NB4 (cell line): ENCODE measurements at regions not wholly inside any gene's neighbourhood (a gene's known extent, or its start where the extent isn't known, plus 50 kb on each side); places are given as distances from the start of the nearest gene placed in this dataset.

ENCODE experiments used
- MYC ChIP-seq: IDR thresholded peaks from 2 replicates; pipeline ENCODE4 v1.6.1; 2011; ENCODE audit warnings: low read depth, low read length
- POLR2A ChIP-seq: IDR thresholded peaks from 2 replicates; pipeline ENCODE4 v1.6.1; 2011; ENCODE audit warnings: mild to moderate bottlenecking; ENCODE audit not compliant: insufficient read length; ENCODE audit errors: extremely low read depth
- TF ChIP-seq, protein P1 (sequence below): IDR thresholded peaks from one replicate; pipeline ENCODE4 v1.5.1; 2012; ENCODE audit warnings: low read depth, low read length
- TF ChIP-seq, protein P2 (sequence below): IDR thresholded peaks from 2 replicates; pipeline ENCODE4 v1.6.1; 2011; ENCODE audit warnings: low read depth, low read length

- TF ChIP-seq POLR2A (no peak), MYC (no peak)
- TF ChIP-seq, protein P1, sequence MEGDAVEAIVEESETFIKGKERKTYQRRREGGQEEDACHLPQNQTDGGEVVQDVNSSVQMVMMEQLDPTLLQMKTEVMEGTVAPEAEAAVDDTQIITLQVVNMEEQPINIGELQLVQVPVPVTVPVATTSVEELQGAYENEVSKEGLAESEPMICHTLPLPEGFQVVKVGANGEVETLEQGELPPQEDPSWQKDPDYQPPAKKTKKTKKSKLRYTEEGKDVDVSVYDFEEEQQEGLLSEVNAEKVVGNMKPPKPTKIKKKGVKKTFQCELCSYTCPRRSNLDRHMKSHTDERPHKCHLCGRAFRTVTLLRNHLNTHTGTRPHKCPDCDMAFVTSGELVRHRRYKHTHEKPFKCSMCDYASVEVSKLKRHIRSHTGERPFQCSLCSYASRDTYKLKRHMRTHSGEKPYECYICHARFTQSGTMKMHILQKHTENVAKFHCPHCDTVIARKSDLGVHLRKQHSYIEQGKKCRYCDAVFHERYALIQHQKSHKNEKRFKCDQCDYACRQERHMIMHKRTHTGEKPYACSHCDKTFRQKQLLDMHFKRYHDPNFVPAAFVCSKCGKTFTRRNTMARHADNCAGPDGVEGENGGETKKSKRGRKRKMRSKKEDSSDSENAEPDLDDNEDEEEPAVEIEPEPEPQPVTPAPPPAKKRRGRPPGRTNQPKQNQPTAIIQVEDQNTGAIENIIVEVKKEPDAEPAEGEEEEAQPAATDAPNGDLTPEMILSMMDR, result no peak
- TF ChIP-seq, protein P2, sequence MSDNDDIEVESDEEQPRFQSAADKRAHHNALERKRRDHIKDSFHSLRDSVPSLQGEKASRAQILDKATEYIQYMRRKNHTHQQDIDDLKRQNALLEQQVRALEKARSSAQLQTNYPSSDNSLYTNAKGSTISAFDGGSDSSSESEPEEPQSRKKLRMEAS, result no peak
These were observed 392.0 kb downstream of the PLPP3 start for GRCh38 chr1:56187405-56187804.
